Common myeloid progenitor, CD34-positive (primary cell): ENCODE measurements at regions not wholly inside any gene's neighbourhood (a gene's known extent, or its start where the extent isn't known, plus 50 kb on each side); places are given as distances from the start of the nearest gene placed in this dataset.

Experiments
- CTCF ChIA-PET: fragments of 350-600 bp; sonication (Branson Sonifier 250); formaldehyde crosslinking; loops from one replicate; lab custom pipeline; 2021; ENCODE audit warnings: antibody characterized with exemption; lab: Charles Lee
- POLR2A ChIA-PET: fragments of 350-600 bp; sonication (Branson Sonifier 250); formaldehyde crosslinking; loops from one replicate; lab custom pipeline; 2021; ENCODE audit warnings: antibody characterized with exemption; lab: Charles Lee
- DNase-seq, 3 donors: peaks; one replicate each; pipeline versions ENCODE4 v3.0.0 to v3.0.0-alpha.2; 2013
- H3K27ac ChIP-seq, 2 experiments: 1 replicate in 1 of 2; 2 replicates in 1 of 2; pipeline ENCODE4 v1.7.0; 2013; ENCODE audit warnings: inconsistent platforms in 2 of 2, low read length in 2 of 2, mild to moderate bottlenecking in 2 of 2, low read depth in 1 of 2, moderate library complexity in 1 of 2; ENCODE audit not compliant: severe bottlenecking in 2 of 2, insufficient read depth in 1 of 2, poor library complexity in 1 of 2
- H3K27me3 ChIP-seq, 5 experiments: replicated peaks in 2 of 5; 1 replicate in 3 of 5; 2 replicates in 2 of 5; pipeline versions ENCODE4 v1.6.1 to v1.7.0; 2013; ENCODE audit warnings: low read length in 4 of 5, mild to moderate bottlenecking in 2 of 5, moderate library complexity in 2 of 5, inconsistent platforms in 1 of 5; ENCODE audit not compliant: insufficient read depth in 5 of 5, control insufficient read depth in 4 of 5
- H3K36me3 ChIP-seq, 4 experiments: 1 replicate in 2 of 4; 2 replicates in 2 of 4; pipeline versions ENCODE4 v1.6.1 to v1.7.0; 2013; ENCODE audit warnings: low read length in 3 of 4, control low read depth in 1 of 4, mild to moderate bottlenecking in 1 of 4; ENCODE audit not compliant: control insufficient read depth in 4 of 4, insufficient read depth in 4 of 4
- H3K4me1 ChIP-seq, 4 experiments: 1 replicate in 3 of 4; 2 replicates in 1 of 4; pipeline versions ENCODE4 v1.6.1 to v1.7.1; 2013; ENCODE audit warnings: low read length in 3 of 4, mild to moderate bottlenecking in 3 of 4, control low read depth in 1 of 4, inconsistent platforms in 1 of 4, moderate library complexity in 1 of 4; ENCODE audit not compliant: control insufficient read depth in 4 of 4, insufficient read depth in 4 of 4; ENCODE audit errors: control extremely low read depth in 1 of 4
- H3K4me3 ChIP-seq, 7 experiments: 1 replicate in 4 of 7; 2 replicates in 3 of 7; pipeline versions ENCODE4 v1.5.1 to v1.7.0; 2013; ENCODE audit warnings: mild to moderate bottlenecking in 7 of 7, low read length in 6 of 7, moderate library complexity in 6 of 7, inconsistent platforms in 2 of 7, low read depth in 2 of 7, control low read depth in 1 of 7; ENCODE audit not compliant: insufficient read depth in 4 of 7, control insufficient read depth in 1 of 7; ENCODE audit errors: extremely low read depth in 1 of 7
- H3K9me3 ChIP-seq, 5 experiments: 1 replicate in 4 of 5; 2 replicates in 1 of 5; pipeline versions ENCODE4 v1.6.1 to v1.7.1; 2013; ENCODE audit warnings: low read length in 4 of 5, mild to moderate bottlenecking in 2 of 5, inconsistent platforms in 1 of 5, low read depth in 1 of 5, moderate library complexity in 1 of 5; ENCODE audit not compliant: control insufficient read depth in 4 of 5, insufficient read depth in 2 of 5; ENCODE audit errors: control extremely low read depth in 1 of 5
- WGBS: methylation state at CpG from one replicate; pipeline ENCODE4 v1.1.5; 2013; ENCODE audit not compliant: insufficient coverage; 5-methylcytosine and 5-hydroxymethylcytosine counted together

GRCh38 chr3:143206955-143207337 is 87.4 kb downstream of the CHST2 start:
- no peaks in the 10 kb centered on the region for H3K27me3 ChIP-seq
- POLR2A ChIA-PET: no interaction called here
- no peak overlapping the region for H3K27ac ChIP-seq
- H3K9me3 ChIP-seq: peaks cover 0 to 7% (median 2%) of the 10 kb centered on the region in 5 experiments
- no CpG with 5 or more reads among the region's 4 CpGs for WGBS
- CTCF ChIA-PET: interaction anchor here (1.0 kb wide), 2 partner anchors 9 to 11 kb away, joined by 3 to 4 read pairs; no protein-coding TSS in a partner anchor
- H3K4me1 ChIP-seq: peaks cover 0 to 9% (median 4%) of the 10 kb centered on the region in 4 experiments
- no peaks in the 10 kb centered on the region for H3K36me3 ChIP-seq
- no peak for DNase-seq
- H3K4me3 ChIP-seq: no peak overlapping the region

GRCh38 chr3:143207338-143207961 is 87.9 kb downstream of the CHST2 start:
- Histone ChIP-seq H3K4me1 (peaks cover 0 to 9% (median 4%) of the 10 kb centered on the region in 4 experiments), H3K27me3 (no peaks in the 10 kb centered on the region), H3K4me3 (no peak overlapping the region), H3K9me3 (peaks cover 0 to 7% (median 2%) of the 10 kb centered on the region in 5 experiments), H3K36me3 (no peaks in the 10 kb centered on the region), H3K27ac (no peak overlapping the region)
- DNase-seq: peak; percentile 23 to 84 (median 81)
- POLR2A ChIA-PET: interaction anchor here (0.6 kb wide), 1 partner anchor 174 kb away, joined by 4 read pairs; no protein-coding TSS in a partner anchor
- CTCF ChIA-PET: interaction anchor here (1.0 kb wide), 2 partner anchors 10 to 11 kb away, joined by 3 to 4 read pairs; no protein-coding TSS in a partner anchor
- 100% methylated on average over 1 of the region's 1 CpG for WGBS

GRCh38 chr3:143208976-143209714 is 89.6 kb downstream of the CHST2 start:
- no peak for DNase-seq
- H3K27me3 ChIP-seq: no peaks in the 10 kb centered on the region
- H3K4me1 ChIP-seq: peaks cover 0 to 9% (median 4%) of the 10 kb centered on the region in 4 experiments
- WGBS: 100% methylated on average over 1 of the region's 3 CpGs
- CTCF ChIA-PET: no interaction called here
- H3K9me3 ChIP-seq: peaks cover 0 to 7% (median 2%) of the 10 kb centered on the region in 5 experiments
- H3K27ac ChIP-seq: no peak overlapping the region
- no peak overlapping the region for H3K4me3 ChIP-seq
- POLR2A ChIA-PET: no interaction called here
- H3K36me3 ChIP-seq: no peaks in the 10 kb centered on the region

GRCh38 chr3:143209715-143210059 is 90.1 kb downstream of the CHST2 start:
- no peaks in the 10 kb centered on the region for H3K36me3 ChIP-seq
- WGBS: 100% methylated on average over 2 of the region's 4 CpGs
- peaks cover 0 to 7% (median 2%) of the 10 kb centered on the region in 5 experiments for H3K9me3 ChIP-seq
- ChIA-PET CTCF (no interaction called here), POLR2A (no interaction called here)
- DNase-seq: no peak
- no peak overlapping the region for H3K4me3 ChIP-seq
- peaks cover 0 to 9% (median 4%) of the 10 kb centered on the region in 4 experiments for H3K4me1 ChIP-seq
- H3K27ac ChIP-seq: no peak overlapping the region
- H3K27me3 ChIP-seq: no peaks in the 10 kb centered on the region

- H3K4me1 ChIP-seq: peaks cover 0 to 9% (median 4%) of the 10 kb centered on the region in 4 experiments
- no peaks in the 10 kb centered on the region for H3K27me3 ChIP-seq
- H3K36me3 ChIP-seq: no peaks in the 10 kb centered on the region
- ChIA-PET POLR2A (no interaction called here), CTCF (no interaction called here)
- DNase-seq: no peak
- WGBS: 100% methylated on average over 1 of the region's 2 CpGs
- H3K9me3 ChIP-seq: peaks cover 0 to 6% (median 2%) of the 10 kb centered on the region in 5 experiments
- no peak overlapping the region for H3K27ac ChIP-seq
- H3K4me3 ChIP-seq: no peak overlapping the region
Observed at GRCh38 chr3:143210141-143210540, 90.6 kb downstream of the CHST2 start.

GRCh38 chr3:143215059-143215458 is 95.5 kb downstream of the CHST2 start:
- no peaks in the 10 kb centered on the region for H3K36me3 ChIP-seq
- no peak for DNase-seq
- H3K4me3 ChIP-seq: no peak overlapping the region
- H3K9me3 ChIP-seq: no peaks in the 10 kb centered on the region
- no peak overlapping the region for H3K27ac ChIP-seq
- CTCF ChIA-PET: no interaction called here
- H3K4me1 ChIP-seq: peaks cover 11 to 26% (median 16%) of the 10 kb centered on the region in 4 experiments
- H3K27me3 ChIP-seq: no peaks in the 10 kb centered on the region
- 100% methylated on average over 2 of the region's 4 CpGs for WGBS
- POLR2A ChIA-PET: no interaction called here
